GM19043 (cell line): ENCODE measurements at regions not wholly inside any gene's neighbourhood (a gene's known extent, or its start where the extent isn't known, plus 50 kb on each side); places are given as distances from the start of the nearest gene placed in this dataset.
"Not testable (repeated sequence)": the region's sequence is repeated elsewhere in the genome, so short reads cannot be mapped to it uniquely, and the experiment has no call there.

ENCODE experiments used
- ATAC-seq: cut with Tn5 transposase; IDR thresholded peaks from one replicate; pipeline ENCODE4 v1.9.1; 2021; ENCODE audit warnings: low read depth; ENCODE audit not compliant: unreplicated experiment

- ATAC-seq: no peak
Observed at GRCh38 chr19:30097746-30098280, 155.8 kb downstream of the URI1 start.

- ATAC-seq: no peak
Observed at GRCh38 chr19:30102239-30102638, 160.2 kb downstream of the URI1 start.

- no peak for ATAC-seq
Observed at GRCh38 chr19:30102666-30103065, 160.6 kb downstream of the URI1 start.

GRCh38 chr19:30103981-30104380 lies 161.9 kb downstream of the URI1 start:
- no peak for ATAC-seq

GRCh38 chr19:30105316-30105715 lies 163.3 kb downstream of the URI1 start:
- no peak for ATAC-seq

- ATAC-seq: no peak
Observed at GRCh38 chr19:30105727-30106126, 163.7 kb downstream of the URI1 start.

- ATAC-seq: no peak
Observed at GRCh38 chr19:30106417-30107095, 164.5 kb downstream of the URI1 start.

GRCh38 chr19:30107251-30107650 lies 165.2 kb downstream of the URI1 start:
- no peak for ATAC-seq

- ATAC-seq: no peak
Observed at GRCh38 chr19:30109565-30109964, 167.5 kb downstream of the URI1 start.

- no peak for ATAC-seq
Observed at GRCh38 chr19:30111021-30111855, 169.2 kb downstream of the URI1 start.

GRCh38 chr19:30112171-30112570 lies 170.1 kb downstream of the URI1 start:
- no peak for ATAC-seq

- no peak for ATAC-seq
Observed at GRCh38 chr19:30112666-30113065, 170.6 kb downstream of the URI1 start.

- no peak for ATAC-seq
Observed at GRCh38 chr19:30113186-30113585, 171.1 kb downstream of the URI1 start.

GRCh38 chr19:30114095-30114494 lies 172.1 kb downstream of the URI1 start:
- not testable (repeated sequence) for ATAC-seq

GRCh38 chr19:30115947-30116346 lies 173.9 kb downstream of the URI1 start:
- ATAC-seq: no peak

GRCh38 chr19:30116530-30116929 lies 174.5 kb downstream of the URI1 start:
- no peak for ATAC-seq

- ATAC-seq: no peak
Observed at GRCh38 chr19:30116984-30117555, 175.0 kb downstream of the URI1 start.

- ATAC-seq: no peak
Observed at GRCh38 chr19:30117636-30118145, 175.7 kb downstream of the URI1 start.

- ATAC-seq: no peak
Observed at GRCh38 chr19:30118221-30118620, 176.2 kb downstream of the URI1 start.

GRCh38 chr19:30118760-30119159 lies 176.7 kb downstream of the URI1 start:
- ATAC-seq: no peak
